IPS-NIHi7 (cell line): ENCODE measurements at regions not wholly inside any gene's neighbourhood (a gene's known extent, or its start where the extent isn't known, plus 50 kb on each side); places are given as distances from the start of the nearest gene placed in this dataset.
"Not testable (repeated sequence)": the region's sequence is repeated elsewhere in the genome, so short reads cannot be mapped to it uniquely, and the experiment has no call there.

Experiments
- DNase-seq: peaks from one replicate; pipeline ENCODE4 v3.0.0; 2012; ENCODE audit warnings: mixed read lengths; ENCODE audit errors: extremely low spot score

GRCh38 chr4:154032914-154033313, 244.0 kb upstream of the SFRP2 start:
- DNase-seq: no peak

DNA sequence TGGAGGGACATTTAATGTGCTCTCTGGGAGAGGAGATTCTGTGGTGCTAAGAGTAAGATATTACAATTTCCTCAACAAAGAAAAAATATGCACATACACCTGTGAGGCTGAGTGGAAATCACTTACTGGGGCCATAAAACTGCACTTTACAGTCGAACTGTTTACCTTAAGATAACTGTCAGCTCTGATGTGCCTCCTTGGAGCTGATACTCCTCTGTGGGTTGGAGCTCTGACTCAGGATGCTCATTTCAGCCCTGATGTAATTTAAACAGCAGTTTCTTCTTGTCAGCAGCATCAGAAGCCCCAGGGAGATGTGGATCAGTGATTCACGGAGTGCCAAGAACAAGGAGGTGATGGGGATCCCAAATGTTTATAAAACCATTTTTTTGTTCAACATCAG, 241.9 kb upstream of the SFRP2 start:
- no peak for DNase-seq

- DNase-seq: no peak
These were observed 241.3 kb upstream of the SFRP2 start for GRCh38 chr4:154030152-154030551.

DNA sequence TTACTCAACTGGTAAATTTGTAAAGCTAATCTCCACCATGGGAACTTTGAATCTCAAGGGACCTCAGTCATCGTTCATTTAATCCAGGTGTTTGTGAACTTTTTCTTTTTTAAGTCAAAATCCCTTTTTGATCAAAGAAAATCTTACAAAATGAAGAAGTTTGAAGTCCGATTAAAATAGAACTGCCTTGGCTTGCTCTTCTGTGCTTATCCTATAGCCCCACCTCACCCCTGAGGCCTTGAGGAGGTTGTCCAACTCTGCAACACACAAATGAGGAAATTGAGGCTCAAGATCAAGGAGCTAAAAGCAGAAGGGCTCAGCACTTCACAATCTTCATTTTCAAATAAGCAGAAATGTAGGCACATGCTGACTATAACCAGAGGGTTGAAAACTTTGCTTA, 240.3 kb upstream of the SFRP2 start:
- no peak for DNase-seq

DNA sequence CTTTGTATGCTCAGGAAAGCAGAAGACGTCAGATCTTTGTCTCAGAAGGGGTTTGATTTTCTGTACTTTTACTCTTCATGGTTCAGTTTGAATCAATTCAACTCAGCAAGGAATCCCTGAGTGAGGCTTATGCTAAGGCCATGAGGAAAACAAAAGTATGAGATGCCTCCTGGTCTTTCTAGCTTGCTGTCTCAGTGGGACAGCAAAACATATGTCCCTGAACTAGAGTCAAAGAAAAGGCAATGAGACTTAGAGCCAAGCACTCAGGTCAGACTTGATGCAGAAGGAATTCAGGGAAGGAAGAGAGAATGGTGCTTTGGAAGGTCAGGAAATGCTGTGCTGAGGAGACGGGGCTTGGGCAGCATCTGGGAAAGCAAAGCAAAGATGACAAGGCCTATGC, 236.2 kb upstream of the SFRP2 start:
- DNase-seq: no peak

- DNase-seq: no peak
These were observed 235.3 kb upstream of the SFRP2 start for GRCh38 chr4:154024097-154024694.

DNA sequence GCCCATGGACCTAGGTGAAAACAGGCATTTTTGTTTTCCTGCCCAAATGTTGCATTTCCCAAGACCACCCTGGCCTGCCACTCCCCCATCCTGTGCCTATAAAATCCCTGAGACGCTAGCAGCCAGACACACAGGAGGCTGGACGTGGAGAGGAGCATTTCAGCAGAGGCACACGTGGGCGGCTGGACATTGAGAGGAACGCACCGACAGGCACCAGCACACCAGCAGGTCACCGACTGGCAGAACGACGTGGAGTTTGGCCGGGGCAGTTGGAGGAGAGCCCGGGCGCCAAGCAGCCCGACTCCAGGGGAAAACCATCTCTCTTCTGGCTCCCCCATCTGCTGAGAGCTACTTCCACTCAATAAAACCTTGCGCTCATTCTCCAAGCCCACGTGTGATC, 234.8 kb upstream of the SFRP2 start:
- not testable (repeated sequence) for DNase-seq

DNA sequence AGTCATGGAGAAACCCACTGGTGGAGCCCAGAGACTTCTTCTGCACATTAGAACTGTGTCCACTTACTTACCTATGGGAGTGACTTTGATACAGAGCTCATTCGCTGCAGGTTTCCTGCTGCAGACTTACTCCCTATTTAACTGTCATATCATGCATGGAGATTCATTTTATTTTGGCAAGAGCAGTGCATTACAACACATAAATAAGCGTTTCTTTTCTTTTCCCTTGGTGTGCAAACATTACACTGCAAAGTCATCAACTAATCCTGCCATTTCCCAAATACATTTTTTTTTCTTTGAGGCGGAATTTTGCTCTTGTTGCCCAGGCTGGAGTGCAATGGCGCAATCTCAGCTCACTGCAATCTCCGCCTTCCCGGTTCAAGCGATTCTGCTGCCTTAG, 230.9 kb upstream of the SFRP2 start:
- DNase-seq: no peak

GRCh38 chr4:154018659-154019058, 229.8 kb upstream of the SFRP2 start:
- peak; percentile 74 for DNase-seq

DNA sequence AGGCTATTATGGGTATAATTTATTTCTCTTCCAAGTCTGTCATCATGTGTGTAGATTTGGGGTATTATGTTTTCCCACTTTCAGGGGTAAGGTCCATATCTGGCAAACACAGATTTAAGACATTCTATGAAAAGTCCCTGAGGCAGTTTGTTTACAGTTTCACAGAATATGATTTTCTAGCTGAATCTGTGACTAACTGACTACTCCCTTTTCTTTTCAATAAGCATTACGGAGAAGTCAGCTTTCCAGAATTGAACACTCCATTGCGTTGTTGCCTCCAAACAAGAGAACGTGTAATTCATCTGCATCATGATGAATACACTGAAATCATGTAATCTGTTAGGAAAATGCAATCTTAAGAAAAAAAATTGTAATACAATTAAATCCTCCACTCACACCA, 226.7 kb upstream of the SFRP2 start:
- DNase-seq: no peak

DNA sequence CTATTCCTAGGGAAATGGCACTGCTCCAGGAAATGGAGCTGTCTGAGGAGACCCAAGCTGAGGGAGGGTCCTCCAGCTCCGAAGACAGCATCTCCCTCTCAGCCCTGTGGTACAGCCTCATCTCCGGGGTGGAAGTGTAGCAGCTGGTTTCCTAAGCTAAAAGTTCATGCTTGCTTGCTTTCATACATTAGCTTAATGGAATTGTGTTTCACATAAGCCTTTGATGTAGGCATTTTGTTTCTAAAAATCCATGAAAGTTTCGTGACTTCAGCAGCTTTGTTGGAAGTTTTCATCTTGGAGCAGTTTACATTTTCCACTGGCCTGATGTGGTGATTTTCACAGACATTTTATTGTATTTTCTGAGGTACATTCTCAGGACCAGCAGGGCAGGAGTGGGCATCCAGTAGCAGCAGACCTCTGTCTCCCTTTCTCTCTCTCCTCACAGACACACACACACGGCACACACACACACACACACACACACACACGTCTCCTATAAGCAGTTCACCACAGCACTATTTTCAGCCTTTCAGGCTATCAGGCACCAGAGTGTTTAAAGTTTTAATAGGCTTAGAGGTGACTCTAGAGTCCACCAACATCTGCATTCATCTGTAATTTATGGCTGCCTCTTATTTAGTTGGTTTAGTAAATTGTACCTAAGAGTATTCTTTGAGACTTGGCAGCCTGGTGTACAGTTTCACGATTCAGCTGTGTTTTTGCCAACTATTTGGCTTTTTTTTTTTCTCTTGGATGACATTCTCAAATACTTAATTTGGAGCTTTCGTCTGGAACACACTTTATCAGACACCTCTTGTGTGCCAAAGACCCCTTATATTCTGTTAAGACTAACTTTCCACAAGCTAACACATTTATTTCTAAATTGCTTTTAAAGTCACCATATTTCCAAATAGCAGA, 225.8 kb upstream of the SFRP2 start:
- peak; percentile 2 for DNase-seq

DNA sequence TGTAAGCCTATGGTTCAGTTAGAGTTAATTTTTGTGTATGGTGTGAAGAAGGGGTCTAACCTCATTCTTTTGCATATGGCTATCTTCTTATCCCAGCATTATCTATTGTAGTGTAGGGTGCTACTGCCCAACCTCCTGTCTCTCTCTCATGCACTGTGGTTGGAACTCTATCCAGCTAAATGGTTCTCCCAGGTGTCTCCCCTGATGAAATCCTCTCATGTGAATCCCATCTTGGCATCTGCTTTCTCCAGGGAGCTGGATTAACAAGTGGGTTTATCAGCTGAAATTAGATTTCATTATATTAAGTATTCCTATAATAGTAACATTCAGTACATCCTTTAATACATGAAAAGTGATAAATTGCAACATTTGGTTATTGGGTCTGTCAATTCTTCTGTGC, 224.7 kb upstream of the SFRP2 start:
- DNase-seq: no peak

DNA sequence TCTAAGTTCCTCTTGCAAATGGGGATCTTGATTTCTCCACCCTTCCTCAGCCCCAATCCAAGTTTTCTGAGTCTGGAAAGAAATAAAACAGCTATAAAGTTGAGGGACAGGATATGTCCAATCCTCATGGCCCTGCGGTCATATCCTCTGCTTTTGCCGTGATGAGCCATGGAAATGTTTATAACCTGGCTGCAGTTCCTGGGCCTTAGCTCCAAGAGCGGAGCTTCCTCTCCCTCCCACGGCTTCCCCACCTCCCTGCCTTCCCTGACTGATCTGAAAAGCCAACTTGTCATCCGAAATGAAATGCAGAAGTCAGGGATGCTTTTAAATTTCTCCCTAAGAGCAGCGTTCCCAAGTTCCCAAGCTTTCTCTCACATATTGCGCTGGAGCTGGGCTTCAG, 221.5 kb upstream of the SFRP2 start:
- no peak for DNase-seq

- DNase-seq: no peak
These were observed 220.9 kb upstream of the SFRP2 start for GRCh38 chr4:154009788-154010187.

DNA sequence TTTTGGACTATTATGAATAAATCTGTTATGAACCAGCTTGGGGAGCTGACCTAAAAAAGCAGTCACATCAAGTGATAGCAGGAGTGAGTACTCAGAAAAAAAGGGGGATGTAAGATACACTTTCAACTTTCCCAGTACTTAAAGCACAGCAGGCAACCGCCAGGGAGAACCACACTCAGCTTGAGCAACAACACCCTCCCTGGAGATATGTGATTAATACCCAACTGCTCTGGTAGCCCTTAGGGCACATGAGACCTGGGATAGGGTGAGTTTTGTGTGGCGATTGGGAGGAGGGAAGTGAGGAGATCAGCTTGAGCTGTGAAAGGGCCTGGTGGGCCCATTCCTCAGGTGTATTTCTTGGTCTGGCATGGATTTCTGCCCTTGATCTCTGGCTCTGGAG, 220.3 kb upstream of the SFRP2 start:
- DNase-seq: no peak

- no peak for DNase-seq
These were observed 216.3 kb upstream of the SFRP2 start for GRCh38 chr4:154005171-154005520.

GRCh38 chr4:154004507-154005170, 215.8 kb upstream of the SFRP2 start:
- no peak for DNase-seq

GRCh38 chr4:154004016-154004415, 215.1 kb upstream of the SFRP2 start:
- no peak for DNase-seq

- no peak for DNase-seq
These were observed 214.5 kb upstream of the SFRP2 start for GRCh38 chr4:154003378-154003777.

- DNase-seq: no peak
These were observed 212.3 kb upstream of the SFRP2 start for GRCh38 chr4:154001193-154001592.

- DNase-seq: no peak
These were observed 208.6 kb upstream of the SFRP2 start for GRCh38 chr4:153997516-153997915.

GRCh38 chr4:153989505-153989904, 200.6 kb upstream of the SFRP2 start:
- no peak for DNase-seq
